ENCODE measurements at regions not wholly inside any gene's neighbourhood (a gene's known extent, or its start where the extent isn't known, plus 50 kb on each side); places are given as distances from the start of the nearest gene placed in this dataset.
"Not testable (repeated sequence)": the region's sequence is repeated elsewhere in the genome, so short reads cannot be mapped to it uniquely, and the experiment has no call there.

DNA sequence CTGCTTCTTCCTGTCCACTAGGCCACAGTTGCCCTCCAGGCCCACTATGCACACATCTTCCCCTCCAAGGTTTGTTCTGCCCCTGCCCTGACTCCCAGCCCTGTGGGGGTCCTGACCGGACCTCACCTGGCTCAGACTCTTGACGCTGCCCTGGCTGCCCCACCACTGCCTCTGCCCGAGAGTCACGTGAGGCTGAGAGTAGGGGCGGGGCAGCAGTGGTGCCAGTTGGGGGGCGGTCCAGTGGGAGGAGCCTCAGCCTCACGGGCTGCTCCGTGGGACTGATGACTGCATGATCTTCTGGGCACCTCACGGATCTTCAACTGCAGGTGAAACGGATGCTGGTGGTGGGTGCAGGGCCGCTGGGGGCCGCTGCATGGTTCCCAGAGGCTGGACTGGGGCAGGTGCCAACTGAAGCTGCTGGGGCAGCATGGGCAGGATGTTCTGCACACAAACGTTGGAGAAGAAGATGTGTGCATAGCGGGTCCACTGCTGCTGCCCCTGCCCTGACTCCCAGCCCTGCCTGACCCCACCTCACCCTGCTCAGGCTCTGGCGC is 77.6 kb downstream of the HHIPL2 start:
- not testable (repeated sequence) for DNase-seq

DNA sequence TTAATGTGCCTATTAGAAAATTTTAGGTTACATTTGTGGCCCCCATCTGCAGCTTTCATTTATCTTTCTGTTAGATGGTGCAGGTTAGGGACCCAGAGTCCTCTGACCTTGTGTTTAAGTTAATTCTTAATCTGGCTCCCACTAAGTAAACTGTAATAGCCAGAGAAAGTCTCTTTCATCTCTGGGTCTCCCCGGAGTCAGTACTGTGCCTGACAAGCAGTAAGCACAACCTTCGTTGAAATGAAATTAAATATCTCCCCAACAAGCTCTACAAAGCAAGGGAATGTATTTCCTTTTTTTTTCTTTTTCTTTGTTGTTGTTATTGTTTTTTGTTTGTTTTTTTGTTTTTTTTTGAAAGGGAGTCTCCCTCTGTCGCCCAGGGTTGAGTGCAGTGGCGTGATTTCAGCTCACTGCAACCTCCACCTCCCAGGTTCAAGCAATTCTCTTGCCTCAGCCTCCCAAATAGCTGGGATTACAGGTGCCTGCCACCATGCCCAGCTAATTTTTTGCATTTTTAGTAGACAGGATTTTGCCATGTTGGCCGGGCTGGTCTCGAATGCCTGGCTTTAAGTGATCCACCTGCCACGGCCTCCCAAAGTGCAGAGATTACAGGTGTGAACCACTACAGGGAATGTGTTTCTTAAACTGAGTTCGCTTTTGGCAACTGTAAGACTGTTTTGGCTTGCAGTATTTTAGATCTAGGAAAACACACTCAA is 81.6 kb downstream of the HHIPL2 start:
- DNase-seq, result no peak

DNA sequence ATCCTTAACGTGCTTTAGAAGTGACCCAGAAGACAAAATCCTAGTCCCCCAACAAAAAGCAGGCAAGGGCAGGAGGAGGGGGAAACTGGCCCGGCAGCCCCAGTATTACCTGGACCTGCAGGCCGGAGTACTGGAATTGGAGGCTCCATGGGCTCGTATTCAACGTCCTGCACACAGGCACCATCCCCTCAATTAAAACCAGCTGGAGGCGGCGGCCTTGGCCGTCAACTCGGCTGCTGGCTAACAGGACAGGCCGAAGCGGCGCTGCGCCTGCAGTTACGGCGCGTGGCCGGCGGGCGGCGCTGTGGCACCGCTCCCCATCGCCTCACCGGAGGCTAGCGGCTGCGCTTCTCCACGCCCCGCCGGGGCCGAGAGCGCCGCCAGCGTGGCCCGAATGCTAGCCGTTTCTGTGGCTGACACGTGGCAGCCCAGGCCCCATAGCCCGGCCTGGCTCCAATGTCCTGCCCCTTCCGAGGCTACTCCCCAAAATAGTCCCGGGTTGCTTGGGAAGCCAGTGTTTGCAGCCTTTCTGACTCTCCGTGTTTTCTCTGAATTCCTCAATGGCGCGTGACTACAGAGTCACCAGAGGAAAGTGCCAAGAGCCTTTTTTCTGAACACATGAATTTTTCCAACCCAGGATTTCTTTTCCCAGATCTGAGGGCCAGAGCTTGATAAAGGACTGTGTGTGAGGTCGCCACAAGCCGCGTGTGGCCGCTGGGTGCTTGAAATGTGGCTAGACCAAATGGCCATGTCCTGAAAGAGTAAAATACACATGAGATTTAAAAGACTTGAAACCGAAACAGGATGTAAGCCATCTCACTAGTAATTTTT is 82.5 kb downstream of the HHIPL2 start:
- peak; percentile 85 for DNase-seq

DNA sequence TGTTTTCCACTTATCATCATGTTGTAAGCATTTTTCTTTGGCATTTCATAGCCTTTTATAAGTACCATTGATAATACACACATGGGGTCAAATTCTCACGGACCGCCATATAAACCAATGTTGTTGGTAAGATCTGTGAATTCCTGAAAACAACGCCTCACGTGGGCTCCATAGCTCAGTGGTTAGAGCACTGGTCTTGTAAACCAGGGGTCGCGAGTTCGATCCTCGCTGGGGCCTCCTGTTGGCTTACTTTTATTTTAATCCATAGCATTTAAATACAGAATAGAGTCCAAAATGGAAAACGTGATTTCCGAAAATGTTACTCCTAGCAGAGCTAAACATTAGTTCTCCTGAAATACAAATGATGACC is 83.1 kb downstream of the HHIPL2 start:
- peak; percentile 86 for DNase-seq

DNA sequence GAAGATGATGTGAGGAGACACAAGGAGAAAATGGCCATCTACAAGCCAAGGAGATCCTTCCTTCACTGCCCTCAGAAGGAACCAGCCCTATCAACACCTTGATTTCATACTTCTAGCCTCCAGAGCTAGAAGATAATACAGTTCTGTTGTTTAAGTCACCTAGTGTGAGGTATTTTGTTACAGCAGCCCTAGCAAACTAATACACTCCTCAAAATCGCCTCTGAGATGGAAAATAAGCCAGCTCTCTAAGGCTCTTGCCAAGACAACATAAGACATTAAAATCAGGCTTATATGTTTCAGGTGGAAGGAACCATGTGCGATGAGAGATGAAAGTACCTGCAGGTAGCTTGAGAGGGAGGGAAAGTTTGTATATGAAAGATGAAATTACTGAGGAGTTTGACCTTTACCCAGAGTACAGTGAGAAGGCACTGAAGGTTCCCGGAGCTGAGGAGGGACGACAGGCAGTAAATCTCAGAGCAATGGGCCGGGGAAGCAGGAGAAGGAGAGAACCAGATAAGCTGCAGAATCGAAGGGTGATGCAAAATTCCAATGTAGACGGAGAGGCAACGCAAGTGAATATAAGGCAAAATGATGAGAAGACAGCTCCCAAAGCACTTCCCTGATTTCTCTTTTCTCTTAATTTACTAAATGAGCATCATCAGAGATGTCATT is 84.7 kb downstream of the HHIPL2 start:
- DNase-seq, result no peak

DNA sequence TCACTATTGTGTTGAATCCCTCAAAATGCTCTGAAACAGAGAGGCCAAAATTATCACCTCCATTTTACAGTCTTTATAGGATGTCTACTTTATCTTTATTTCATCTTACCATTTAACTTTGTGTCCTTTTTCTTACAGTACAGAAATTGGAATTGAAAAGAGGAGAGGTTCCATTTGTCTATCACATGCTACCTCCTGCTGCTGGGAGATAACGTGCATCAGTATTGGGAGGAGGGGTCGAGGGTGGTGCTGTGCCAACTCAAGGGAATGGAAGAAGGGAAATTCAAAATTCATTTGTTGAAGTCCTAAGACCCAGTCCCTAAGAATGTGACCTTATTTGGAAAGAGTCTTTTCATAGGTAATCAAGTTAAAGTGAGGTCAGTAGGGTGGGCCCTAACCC is 85.3 kb downstream of the HHIPL2 start:
- DNase-seq, result no peak

DNA sequence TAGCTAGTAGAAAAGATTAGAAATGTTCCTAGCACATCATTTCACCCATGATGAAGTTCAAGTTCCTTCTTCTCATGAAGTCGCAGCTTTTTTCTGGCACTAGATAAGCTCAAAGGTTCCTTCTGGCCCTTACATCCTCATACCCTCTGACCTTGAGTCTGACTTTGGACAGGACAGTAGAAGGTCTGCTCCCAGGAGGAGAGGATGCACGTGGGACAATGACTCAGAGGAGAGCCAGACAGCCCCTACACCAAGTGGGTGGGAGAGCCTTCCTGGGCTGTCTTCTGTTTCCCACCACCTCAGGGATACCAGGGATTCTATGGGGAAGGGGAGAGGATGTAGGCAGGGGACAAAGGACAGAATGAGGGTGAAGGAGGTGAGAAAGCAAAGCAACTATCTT is 86.0 kb downstream of the HHIPL2 start:
- DNase-seq, result no peak

DNA sequence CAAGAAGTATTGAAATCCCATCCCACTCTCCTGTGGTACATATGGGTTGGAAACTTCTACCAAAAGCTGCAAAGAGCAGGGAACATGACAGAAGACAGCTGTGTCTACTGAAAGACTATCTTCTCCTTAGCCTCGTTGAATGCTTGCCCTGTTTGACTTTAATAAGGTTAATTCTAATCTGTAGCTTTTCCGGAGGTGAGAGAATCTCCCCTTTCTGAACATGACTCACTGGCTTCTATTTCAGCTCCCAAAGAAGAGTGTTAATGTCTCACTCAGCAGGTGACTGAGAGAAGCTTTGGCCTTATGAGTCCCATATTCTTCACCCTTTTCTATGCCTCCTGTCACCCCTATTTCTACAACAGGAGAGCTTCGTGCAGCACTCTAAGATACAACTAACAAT is 88.3 kb downstream of the HHIPL2 start:
- DNase-seq, result no peak

DNA sequence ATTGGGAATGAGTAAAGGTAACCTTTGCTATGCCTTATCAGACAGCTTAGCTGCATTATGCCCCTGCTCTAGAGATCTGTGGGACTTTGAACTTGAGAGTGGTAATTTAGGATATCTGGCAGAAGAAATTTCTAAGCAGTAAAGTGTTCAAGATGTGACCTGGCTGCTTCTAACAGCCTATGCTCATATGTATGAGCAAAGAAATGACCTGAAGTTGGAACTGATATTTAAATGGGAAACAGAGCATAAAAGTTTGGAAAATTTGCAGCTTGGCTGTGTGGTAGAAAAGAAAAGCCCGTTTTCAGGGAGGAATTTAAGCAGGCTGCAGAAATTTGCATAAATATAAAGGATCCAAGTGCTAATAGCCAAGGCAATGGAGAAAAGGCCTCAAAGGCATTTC is 90.4 kb downstream of the HHIPL2 start:
- no peak for DNase-seq

DNA sequence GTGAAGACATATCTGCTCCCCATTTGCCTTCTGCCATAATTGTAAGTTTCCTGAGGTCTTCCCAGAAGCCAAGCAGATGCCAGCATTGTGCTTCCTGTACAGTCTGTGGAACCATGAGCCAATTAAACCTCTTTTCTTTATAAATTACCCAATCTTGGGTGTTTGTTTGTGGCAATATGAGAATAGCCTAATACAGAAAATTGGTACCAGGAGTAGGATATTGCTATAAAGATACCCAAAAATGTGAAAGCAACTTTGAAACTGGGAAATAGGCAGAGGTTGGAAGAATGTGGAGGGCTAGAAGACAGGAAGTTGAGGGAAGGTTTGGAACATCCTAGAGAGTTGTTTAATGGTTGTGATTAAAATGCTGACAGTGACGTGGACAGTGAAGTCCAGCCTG is 90.8 kb downstream of the HHIPL2 start:
- DNase-seq, result no peak

DNA sequence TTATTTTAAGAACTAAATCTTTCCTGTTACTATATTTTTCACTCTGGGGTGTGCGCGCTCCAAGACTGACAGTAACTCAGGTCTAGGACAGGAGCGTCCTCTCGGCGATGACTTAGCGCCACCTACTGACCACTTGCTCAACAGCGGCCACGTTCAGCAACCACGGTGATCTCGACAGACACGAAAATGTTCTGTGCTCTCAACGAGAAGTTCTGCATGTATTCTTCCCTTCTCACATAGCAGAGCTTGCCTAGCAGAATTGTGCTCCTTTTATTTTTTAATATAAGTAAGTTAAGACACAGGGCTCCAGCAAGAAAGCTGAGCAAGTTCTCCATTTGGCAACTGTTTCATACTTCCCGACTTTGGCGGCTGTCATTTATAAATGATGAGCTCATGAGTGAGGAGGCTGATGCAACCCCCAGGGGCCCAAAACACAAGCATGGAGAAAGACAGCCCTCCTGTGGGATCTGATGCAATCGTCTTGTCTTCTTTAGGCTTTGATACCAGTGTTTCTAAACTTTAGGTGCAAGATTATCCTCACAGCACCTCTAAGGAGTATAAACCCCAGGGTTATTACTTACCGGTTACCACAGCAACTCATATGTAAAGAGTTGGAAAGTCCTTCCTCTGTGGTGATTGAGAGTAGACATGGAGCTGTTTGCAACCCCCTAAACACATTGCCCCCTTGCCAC is 92.6 kb downstream of the HHIPL2 start:
- DNase-seq, result peak; percentile 89

DNA sequence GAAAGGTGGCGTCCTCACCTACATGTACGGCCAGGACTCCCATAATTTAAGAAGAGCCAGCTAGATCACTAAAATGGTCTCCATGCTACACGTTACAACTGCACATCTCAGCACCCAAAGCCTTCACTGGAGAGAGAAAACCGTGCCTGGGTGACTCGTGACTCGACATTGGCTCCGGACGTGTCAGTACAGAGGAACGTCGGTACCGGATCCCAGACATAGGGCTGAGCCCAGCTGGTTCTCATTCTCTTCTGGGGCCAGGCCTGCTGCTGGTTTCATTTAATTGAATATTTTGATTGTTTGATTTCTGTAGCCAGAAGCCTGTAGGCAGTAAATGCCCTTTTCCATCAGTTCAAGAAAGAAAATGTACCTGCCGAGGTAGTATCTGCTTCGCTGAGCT is 93.1 kb downstream of the HHIPL2 start:
- no peak for DNase-seq

DNA sequence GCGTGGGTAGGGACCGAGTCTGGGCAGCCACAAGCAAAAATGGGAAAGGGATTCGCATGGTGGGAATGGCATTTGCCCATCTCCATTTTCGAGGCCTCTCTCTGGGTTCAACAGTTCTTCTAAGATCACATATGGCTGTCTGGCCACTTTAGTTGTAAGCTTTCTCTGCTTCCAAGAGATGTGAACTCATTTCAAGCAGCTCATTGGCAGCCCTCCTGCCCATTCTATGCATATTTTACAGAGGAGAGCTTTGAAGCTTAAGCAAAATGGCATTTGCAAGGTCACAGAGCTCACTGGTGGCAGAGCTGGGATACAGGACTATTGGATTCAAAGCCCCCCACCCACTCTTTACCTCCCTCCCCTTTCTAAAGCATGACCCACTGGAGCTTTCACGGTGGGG is 93.7 kb downstream of the HHIPL2 start:
- no peak for DNase-seq

DNA sequence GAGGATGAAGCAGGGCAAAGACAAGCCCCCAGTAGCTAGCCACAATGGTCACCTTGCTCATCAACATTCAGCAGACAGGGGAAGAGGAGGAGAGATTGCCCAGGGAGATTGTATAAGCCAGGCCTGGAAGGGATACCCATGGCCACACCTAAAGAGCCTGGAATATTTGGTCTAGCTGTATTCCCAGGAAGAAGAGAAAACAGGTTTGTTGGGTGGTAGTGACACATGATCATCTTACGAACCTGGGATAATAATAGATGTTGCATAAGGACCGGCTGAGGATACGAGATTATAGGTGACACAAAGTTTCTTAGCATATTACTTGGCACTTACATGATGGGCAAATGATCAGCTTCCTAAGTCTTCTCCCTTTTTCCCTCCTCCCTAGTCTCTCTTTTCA is 95.9 kb downstream of the HHIPL2 start:
- no peak for DNase-seq

DNA sequence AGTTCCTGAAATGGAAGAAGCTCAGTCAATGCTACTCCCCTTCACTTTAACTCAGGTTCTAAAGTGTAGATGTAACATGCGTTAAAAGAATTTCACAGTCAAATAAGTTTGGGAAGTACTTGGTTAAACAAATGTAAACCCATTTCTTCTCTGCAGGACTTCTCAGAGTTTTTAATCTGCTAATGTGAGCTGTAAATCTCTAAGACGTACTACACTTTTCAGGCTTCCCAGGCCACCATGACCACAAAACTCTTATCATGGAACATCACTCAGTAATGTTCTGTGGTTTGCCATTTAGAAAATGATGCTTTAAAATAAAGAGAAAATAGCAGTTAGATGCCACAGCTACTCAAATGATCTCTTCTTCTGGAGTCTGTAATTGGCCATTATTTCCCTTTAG is 104.3 kb downstream of the HHIPL2 start:
- no peak for DNase-seq

DNA sequence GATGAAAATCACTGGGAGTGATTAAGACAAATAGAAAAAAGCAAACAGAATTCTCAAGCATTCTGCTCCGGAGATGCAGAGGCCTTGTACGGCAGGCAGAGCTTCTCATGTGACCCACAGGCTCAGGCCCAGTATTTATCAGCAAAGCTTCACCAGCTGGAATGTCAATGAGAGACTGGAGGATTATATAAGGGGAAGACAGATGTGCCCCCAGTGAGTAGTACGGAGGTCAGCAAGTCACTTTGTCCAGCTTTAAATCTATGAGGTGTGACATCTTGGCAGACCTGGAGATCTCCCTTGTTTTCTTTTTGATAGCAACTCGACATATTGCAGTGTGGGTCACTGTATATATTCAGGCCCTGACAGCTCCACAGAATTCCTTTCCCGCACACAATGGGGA is 106.8 kb downstream of the HHIPL2 start:
- no peak for DNase-seq

DNA sequence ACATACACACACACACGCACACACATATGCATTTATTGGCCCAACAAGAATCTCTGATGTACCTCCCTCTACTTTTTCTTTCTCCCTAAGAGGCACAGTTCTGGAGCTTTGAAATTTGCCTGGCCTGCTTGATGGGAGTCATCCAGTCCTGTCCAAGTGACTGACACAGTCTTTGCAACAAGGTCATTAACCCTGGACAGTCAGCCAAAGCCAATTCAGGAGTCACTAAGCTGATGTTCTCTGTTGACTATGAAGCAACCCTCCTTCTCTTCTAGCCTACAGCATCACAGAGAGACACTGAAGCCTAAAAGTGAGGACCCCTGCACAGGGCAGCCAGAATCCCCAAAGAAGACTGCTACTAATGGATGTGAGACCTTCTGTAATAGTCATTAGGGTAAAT is 123.1 kb downstream of the HHIPL2 start:
- DNase-seq, result no peak

DNA sequence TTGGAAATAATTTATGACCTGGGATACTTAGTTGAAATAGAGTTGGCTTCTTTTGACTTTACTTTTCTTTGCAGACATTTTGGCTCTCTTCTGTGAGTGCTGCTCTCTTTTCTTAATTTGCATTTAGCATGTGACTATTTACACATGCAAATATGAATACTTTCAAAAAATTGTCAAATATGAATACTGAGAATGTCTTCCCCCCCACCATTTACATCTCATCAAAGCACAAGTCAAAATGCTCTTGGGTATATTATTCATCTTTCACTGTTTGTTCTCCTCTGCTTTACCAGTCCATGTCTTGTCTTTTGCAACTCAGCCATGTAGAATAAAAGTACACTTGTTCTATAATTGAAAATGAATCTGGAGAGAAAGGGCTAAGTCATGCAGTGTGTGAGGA is 126.5 kb downstream of the HHIPL2 start:
- DNase-seq, result no peak

DNA sequence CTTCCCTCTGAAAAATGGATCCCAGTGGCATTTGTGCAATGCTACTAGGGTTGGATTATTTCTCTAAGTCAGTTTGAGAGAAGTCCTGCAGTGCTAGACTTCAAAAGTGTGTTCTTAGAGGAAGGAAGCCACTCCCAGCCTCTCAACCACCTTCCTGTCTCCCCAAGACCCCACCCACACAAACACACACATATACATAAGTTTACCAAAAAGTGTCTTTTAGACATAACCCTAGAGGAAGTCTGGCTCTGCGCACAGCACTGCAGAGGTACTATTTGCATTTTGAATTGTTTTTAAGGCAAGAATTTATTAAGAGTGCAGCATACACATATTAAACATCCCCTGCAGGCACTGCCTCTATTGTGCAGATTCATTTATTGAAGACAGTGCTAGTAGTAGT is 127.3 kb downstream of the HHIPL2 start:
- no peak for DNase-seq

DNA sequence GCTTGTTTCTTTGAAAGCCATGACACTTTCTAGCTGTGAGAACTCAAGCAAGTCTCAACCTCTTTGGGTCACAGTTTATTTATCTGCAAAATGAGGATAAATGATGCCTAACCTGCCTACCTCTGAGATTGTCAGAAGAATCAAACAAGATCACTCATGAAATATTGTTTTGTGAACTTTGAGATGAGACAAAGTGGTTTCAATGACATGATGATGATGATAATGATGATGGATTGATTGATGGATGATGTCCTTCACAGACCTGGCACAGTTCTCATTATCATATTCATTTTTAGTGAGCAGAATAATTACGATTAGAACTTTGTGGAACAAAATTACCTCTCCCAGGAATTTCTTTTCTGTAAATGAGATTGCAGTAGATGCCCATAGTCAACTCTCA is 129.2 kb downstream of the HHIPL2 start:
- DNase-seq, result no peak

DNA sequence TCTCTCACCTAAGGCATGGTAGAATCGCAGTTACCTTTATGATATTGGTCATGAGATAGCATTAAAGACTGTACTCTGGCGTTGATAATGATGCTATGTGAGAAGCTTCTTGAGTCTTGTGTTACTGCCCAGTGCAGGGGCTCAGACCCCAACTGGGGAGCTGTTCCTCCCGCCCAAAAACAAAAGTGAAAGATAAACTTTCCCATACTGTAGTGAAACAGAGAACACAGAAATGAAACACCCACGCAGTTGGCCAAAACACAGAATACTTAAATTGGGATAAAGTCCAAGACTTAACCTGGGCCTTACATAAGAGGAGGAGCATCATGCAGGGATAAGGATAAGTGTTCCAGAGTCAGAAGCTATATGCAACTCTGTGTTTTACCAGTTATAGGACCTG is 130.6 kb downstream of the HHIPL2 start:
- no peak for DNase-seq

DNA sequence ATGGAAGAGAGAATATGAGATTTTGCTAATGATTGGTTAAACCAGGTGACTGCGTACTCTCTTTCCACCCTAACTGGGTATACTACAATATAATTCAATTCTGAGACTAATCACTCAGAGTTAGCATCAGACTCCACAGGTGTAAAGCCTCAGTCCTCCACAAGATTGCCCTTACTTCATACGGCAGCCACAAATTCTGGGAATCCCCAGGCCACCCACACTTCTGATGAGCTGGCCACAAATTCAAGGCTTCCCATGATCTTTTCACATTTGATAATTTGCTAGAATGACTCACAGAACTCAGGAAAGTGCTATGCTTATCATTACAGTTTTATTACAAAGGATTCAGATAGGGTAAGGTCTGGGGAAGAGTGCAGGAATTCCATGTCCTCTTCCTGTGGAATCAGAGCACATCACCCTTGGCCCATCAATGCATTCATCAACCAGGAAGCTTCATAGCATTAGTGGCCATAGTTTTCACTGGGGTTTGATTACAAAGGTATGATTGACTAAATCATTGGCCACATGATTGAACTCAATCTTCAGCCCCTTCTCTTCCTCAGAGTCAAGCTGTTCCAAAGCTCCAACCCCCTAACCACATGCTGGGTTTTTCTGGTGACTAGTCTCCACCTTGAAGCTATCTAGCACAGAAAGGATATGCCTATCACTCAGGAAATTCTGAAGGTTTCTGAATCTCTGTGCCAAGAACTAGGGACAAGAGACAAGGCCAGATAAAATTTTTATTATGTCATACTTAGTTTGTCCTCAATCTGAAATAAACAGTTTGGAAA is 131.7 kb downstream of the HHIPL2 start:
- DNase-seq, result peak; percentile 52

All from activated CD4-positive, alpha-beta T cell treated with anti-CD3 and anti-CD28 coated beads for 48 hours (primary cell).